Type B pancreatic cell (in vitro differentiated cells): ENCODE measurements at regions not wholly inside any gene's neighbourhood (a gene's known extent, or its start where the extent isn't known, plus 50 kb on each side); places are given as distances from the start of the nearest gene placed in this dataset.
"Not testable (repeated sequence)": the region's sequence is repeated elsewhere in the genome, so short reads cannot be mapped to it uniquely, and the experiment has no call there.

Experiments used
- DNase-seq: peaks from one replicate; pipeline ENCODE4 v3.0.0; 2021; ENCODE audit warnings: mixed read lengths; ENCODE audit not compliant: unreplicated experiment; ENCODE audit errors: extremely low spot score
- H3K27ac Mint-ChIP-seq: 2 replicates; pipeline ENCODE4 v1.8.0; 2021; ENCODE audit warnings: mild to moderate bottlenecking, mixed read lengths
- H3K27me3 Mint-ChIP-seq: 2 replicates; pipeline ENCODE4 v1.8.0; 2021; ENCODE audit warnings: mixed read lengths
- H3K36me3 Mint-ChIP-seq: 2 replicates; pipeline ENCODE4 v1.8.0; 2021; ENCODE audit warnings: mixed read lengths
- H3K4me1 Mint-ChIP-seq: one replicate; pipeline ENCODE4 v1.8.0; 2021; ENCODE audit warnings: mixed read lengths; ENCODE audit not compliant: unreplicated experiment
- H3K4me3 Mint-ChIP-seq: 2 replicates; pipeline ENCODE4 v1.8.0; 2021; ENCODE audit warnings: mild to moderate bottlenecking, mixed read lengths
- H3K9me3 Mint-ChIP-seq: 2 replicates; pipeline ENCODE4 v1.8.0; 2021; ENCODE audit warnings: mixed read lengths
- TF ChIP-seq, protein P1 (sequence below): fragments of 200-600 bp; sonication (generic); conservative IDR thresholded peaks from 2 replicates; pipeline ENCODE4 v1.5.0; 2021; ENCODE audit warnings: antibody characterized with exemption, mild to moderate bottlenecking

DNA sequence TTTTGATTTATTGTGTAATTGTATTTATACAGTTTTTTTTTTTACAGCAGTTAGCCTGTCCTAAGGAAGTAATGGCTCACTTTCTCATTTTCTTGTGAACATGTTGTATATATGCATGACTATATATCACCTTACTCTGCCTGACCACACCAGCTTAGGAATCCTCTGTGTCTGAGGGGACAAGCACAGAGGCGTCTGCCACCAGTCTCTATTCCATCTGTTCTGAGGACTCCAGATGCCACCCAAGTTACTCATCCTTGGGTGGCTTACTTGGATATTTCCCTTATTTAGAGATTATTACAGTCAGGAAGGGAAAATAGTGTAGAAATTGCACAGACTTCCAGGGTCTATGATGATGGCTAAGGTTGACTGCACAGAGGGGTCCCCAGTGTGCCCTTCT lies 256.3 kb upstream of the C9orf72 start:
- TF ChIP-seq, protein P1, sequence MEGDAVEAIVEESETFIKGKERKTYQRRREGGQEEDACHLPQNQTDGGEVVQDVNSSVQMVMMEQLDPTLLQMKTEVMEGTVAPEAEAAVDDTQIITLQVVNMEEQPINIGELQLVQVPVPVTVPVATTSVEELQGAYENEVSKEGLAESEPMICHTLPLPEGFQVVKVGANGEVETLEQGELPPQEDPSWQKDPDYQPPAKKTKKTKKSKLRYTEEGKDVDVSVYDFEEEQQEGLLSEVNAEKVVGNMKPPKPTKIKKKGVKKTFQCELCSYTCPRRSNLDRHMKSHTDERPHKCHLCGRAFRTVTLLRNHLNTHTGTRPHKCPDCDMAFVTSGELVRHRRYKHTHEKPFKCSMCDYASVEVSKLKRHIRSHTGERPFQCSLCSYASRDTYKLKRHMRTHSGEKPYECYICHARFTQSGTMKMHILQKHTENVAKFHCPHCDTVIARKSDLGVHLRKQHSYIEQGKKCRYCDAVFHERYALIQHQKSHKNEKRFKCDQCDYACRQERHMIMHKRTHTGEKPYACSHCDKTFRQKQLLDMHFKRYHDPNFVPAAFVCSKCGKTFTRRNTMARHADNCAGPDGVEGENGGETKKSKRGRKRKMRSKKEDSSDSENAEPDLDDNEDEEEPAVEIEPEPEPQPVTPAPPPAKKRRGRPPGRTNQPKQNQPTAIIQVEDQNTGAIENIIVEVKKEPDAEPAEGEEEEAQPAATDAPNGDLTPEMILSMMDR: no peak
- Mint-ChIP-seq H3K9me3 (no peaks in the 10 kb centered on the region), H3K4me1 (no peaks in the 10 kb centered on the region), H3K4me3 (no peak overlapping the region), H3K27ac (no peak overlapping the region), H3K27me3 (no peaks in the 10 kb centered on the region), H3K36me3 (no peaks in the 10 kb centered on the region)
- DNase-seq: no peak

DNA sequence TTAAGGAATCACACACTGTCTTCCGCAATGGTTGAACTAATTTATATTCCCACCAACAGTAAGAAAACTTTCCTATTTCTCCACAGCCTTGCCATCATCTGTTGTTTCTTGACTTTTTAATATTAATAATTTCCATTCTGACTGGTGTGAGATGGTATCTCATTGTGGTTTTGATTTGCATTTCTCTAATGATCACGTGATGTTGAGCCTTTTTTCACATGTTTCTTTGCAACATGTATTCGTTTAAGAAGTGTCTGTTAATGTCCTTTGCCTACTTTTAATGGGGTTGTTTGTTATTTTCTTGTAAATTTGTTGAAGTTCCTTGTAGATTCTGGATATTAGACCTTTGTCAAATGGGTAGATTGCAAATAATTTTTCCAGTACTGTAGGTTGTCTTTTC lies 258.8 kb upstream of the C9orf72 start:
- not testable (repeated sequence) for H3K4me3 Mint-ChIP-seq, H3K36me3 Mint-ChIP-seq, H3K4me1 Mint-ChIP-seq, H3K9me3 Mint-ChIP-seq, H3K27me3 Mint-ChIP-seq, H3K27ac Mint-ChIP-seq, DNase-seq

- Mint-ChIP-seq H3K27ac (no peak overlapping the region), H3K36me3 (no peaks in the 10 kb centered on the region), H3K27me3 (peaks cover 3% of the 10 kb centered on the region), H3K4me3 (no peak overlapping the region), H3K9me3 (no peaks in the 10 kb centered on the region), H3K4me1 (peaks cover 8% of the 10 kb centered on the region)
- no peak for DNase-seq
- TF ChIP-seq, protein P1: no peak
These were observed 262.0 kb upstream of the C9orf72 start for GRCh38 chr9:27835286-27835685.

DNA sequence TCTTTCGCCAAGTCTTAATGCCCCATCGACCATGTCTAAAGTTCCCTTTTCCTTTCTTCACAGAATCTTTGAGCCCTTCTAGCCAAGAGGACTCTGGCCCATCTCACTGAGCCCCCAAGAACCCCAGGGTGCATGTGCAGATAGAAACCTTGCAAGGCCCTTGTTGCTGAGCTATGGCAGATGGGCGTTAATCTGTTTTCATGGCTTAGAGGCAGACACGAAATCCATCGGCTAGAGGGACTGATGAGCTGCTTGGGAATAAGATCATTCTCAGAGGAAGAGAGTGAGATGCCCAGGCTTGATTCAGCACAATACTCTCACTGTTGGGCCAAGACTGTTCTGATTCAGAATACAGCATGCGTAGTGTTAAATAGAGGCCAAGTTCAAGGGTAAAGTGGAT lies 262.5 kb upstream of the C9orf72 start:
- no peak overlapping the region for H3K27ac Mint-ChIP-seq
- no peak for DNase-seq
- no peak overlapping the region for H3K4me3 Mint-ChIP-seq
- peaks cover 8% of the 10 kb centered on the region for H3K4me1 Mint-ChIP-seq
- TF ChIP-seq, protein P1: no peak
- H3K27me3 Mint-ChIP-seq: peaks cover 3% of the 10 kb centered on the region
- no peaks in the 10 kb centered on the region for H3K9me3 Mint-ChIP-seq
- H3K36me3 Mint-ChIP-seq: no peaks in the 10 kb centered on the region

DNA sequence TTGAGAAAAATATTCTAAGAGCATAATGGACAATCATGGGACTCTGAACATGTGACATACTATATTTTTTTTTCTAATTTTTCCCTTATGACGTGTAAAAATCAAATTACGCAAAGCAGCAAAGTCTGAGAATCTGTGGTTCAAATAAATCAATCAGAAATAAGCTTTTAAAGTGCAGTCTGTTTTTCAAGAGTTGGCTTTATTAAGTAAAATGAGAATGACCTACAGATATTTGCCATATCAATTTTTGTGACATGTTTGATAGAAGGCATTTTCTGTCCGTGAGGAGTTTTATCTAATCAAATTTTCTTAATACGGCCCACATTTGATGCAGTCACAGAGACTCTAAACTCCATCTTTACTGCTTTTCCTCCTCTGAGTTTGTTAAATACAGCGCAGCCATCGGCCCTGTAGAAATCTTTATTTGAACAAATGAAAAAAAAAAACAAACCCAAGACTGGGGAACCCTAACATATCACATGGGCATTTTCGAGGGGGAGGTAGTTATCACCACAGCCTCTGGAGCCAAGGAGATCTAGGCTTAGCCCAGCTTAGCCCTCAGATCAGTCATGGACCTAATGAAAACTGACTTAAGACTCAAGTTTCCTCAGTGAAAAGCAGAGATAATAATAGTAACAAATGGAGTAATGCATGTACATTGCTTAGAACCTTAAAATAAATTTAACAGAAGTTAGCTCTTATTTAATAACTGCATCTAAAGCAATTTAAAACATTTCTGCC lies 263.6 kb upstream of the C9orf72 start:
- TF ChIP-seq, protein P1: no peak
- Mint-ChIP-seq H3K4me1 (peaks cover 15% of the 10 kb centered on the region), H3K27ac (no peak overlapping the region), H3K36me3 (no peaks in the 10 kb centered on the region), H3K4me3 (no peak overlapping the region), H3K27me3 (peaks cover 3% of the 10 kb centered on the region), H3K9me3 (no peaks in the 10 kb centered on the region)
- DNase-seq: no peak

DNA sequence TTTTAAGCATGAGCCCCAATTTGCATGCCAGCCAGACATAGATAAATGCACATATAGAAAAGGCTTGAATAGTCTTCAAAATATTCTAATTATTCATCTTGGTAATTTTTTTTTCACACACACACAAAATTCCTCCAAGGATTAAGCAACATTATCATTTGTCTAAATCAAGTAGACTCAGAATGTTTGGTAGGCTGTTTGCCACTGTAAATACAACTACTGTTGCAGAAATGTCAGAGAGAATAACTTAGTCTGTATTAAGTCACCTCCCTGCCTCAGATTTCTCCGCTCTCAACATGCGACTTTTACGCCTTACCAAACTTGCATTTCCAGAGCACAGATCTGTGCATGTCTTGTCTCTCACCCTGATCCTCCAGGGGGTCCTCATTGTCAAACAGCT lies 265.6 kb upstream of the C9orf72 start:
- Mint-ChIP-seq H3K36me3 (no peaks in the 10 kb centered on the region), H3K4me3 (no peak overlapping the region)
- TF ChIP-seq, protein P1: no peak

DNA sequence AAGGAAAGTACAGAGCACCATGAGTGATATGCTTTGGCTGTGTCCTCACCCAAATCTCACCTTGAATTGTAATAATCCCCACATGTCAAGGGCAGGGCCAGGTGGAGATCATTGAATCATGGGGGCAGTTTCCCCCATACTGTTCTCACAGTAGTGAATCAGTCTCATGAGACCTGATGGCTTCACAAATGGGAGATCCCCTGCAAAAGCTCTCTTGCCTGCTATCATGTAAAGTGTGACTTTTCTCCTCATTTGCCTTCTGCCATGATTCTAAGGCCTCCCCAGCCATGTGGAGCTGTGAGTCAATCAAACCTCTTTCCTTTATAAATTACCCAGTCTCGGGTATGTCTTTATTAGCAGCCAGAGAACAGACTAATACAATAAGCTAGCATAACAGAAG lies 266.5 kb upstream of the C9orf72 start:
- H3K27me3 Mint-ChIP-seq, H3K27ac Mint-ChIP-seq, H3K4me3 Mint-ChIP-seq: not testable (repeated sequence)

More for the DNA sequence above, 265.6 kb upstream of the C9orf72 start:
- peaks cover 3% of the 10 kb centered on the region for H3K27me3 Mint-ChIP-seq
- H3K4me1 Mint-ChIP-seq: peaks cover 19% of the 10 kb centered on the region
- no peaks in the 10 kb centered on the region for H3K9me3 Mint-ChIP-seq
- no peak for DNase-seq
- H3K27ac Mint-ChIP-seq: no peak overlapping the region

More for the DNA sequence above, 266.5 kb upstream of the C9orf72 start:
- H3K4me1 Mint-ChIP-seq: peaks cover 28% of the 10 kb centered on the region
- not testable (repeated sequence) for H3K9me3 Mint-ChIP-seq, H3K36me3 Mint-ChIP-seq, DNase-seq
